ENCODE measurements at regions not wholly inside any gene's neighbourhood (a gene's known extent, or its start where the extent isn't known, plus 50 kb on each side); places are given as distances from the start of the nearest gene placed in this dataset.

GRCh38 chr7:36775676-36776075 is 51.4 kb upstream of the AOAH start:
- no peak overlapping the region for H3K4me3 ChIP-seq (replicated peaks in 1 of 2; ENCODE audit: low read depth in 2 of 2, low read length in 2 of 2)
- no peak for DNase-seq (ENCODE audit: low read depth in 2 of 2)
- TF ChIP-seq CTCF (IDR thresholded peaks at IDR 0.05; ENCODE audit: low read depth, low read length) = no peak

- TF ChIP-seq CTCF (IDR thresholded peaks at IDR 0.05; ENCODE audit: low read depth, low read length) = no peak
These were observed 50.8 kb upstream of the AOAH start for GRCh38 chr7:36775061-36775620.

More at GRCh38 chr7:36775061-36775620, 50.8 kb upstream of the AOAH start:
- DNase-seq (ENCODE audit: low read depth in 2 of 2) = no peak
- no peak overlapping the region for H3K4me3 ChIP-seq (replicated peaks in 1 of 2; ENCODE audit: low read depth in 2 of 2, low read length in 2 of 2)
